ENCODE measurements at regions not wholly inside any gene's neighbourhood (a gene's known extent, or its start where the extent isn't known, plus 50 kb on each side); places are given as distances from the start of the nearest gene placed in this dataset.
A peak's percentile ranks its signal among the peaks of the same experiment; 100 is the strongest.

- DNase-seq (ENCODE audit: low spot score) = no peak
Measured at GRCh38 chr4:183763990-183764754, 105.1 kb downstream of the TRAPPC11 start.

- DNase-seq (ENCODE audit: low spot score) = peak; percentile 39
Measured at GRCh38 chr4:183765251-183765911, 106.3 kb downstream of the TRAPPC11 start.

GRCh38 chr4:183766140-183766539, 107.0 kb downstream of the TRAPPC11 start:
- DNase-seq (ENCODE audit: low spot score) = no peak

GRCh38 chr4:183770906-183771305, 111.8 kb downstream of the TRAPPC11 start:
- DNase-seq (ENCODE audit: low spot score) = peak; percentile 22

GRCh38 chr4:183772361-183772760, 113.3 kb downstream of the TRAPPC11 start:
- DNase-seq (ENCODE audit: low spot score) = no peak

GRCh38 chr4:183773790-183774189, 114.7 kb downstream of the TRAPPC11 start:
- DNase-seq (ENCODE audit: low spot score) = no peak

GRCh38 chr4:183783306-183783705, 121.8 kb upstream of the STOX2 start:
- DNase-seq (ENCODE audit: low spot score) = peak; percentile 24

GRCh38 chr4:183783991-183784553, 121.0 kb upstream of the STOX2 start:
- DNase-seq (ENCODE audit: low spot score) = peak; percentile 93

GRCh38 chr4:183788308-183788905, 116.7 kb upstream of the STOX2 start:
- DNase-seq (ENCODE audit: low spot score) = no peak

GRCh38 chr4:183789657-183790056, 115.5 kb upstream of the STOX2 start:
- DNase-seq (ENCODE audit: low spot score) = no peak

GRCh38 chr4:183790661-183791060, 114.4 kb upstream of the STOX2 start:
- DNase-seq (ENCODE audit: low spot score) = no peak

- DNase-seq (ENCODE audit: low spot score) = peak; percentile 28
Measured at GRCh38 chr4:183797011-183797444, 108.1 kb upstream of the STOX2 start.

- DNase-seq (ENCODE audit: low spot score) = peak; percentile 14
Measured at GRCh38 chr4:183797445-183798300, 107.4 kb upstream of the STOX2 start.

- DNase-seq (ENCODE audit: low spot score) = peak; percentile 37
Measured at GRCh38 chr4:183798301-183799253, 106.5 kb upstream of the STOX2 start.

- no peak for DNase-seq (ENCODE audit: low spot score)
Measured at GRCh38 chr4:183801457-183802165, 103.5 kb upstream of the STOX2 start.

GRCh38 chr4:183806341-183806740, 98.8 kb upstream of the STOX2 start:
- no peak for DNase-seq (ENCODE audit: low spot score)

- DNase-seq (ENCODE audit: low spot score) = no peak
Measured at GRCh38 chr4:183807420-183808096, 97.5 kb upstream of the STOX2 start.

GRCh38 chr4:183808097-183808456, 97.0 kb upstream of the STOX2 start:
- no peak for DNase-seq (ENCODE audit: low spot score)

- DNase-seq (ENCODE audit: low spot score) = no peak
Measured at GRCh38 chr4:183812567-183812966, 92.5 kb upstream of the STOX2 start.

Measured in umbilical cord (tissue), 1 donor.